ENCODE measurements at regions not wholly inside any gene's neighbourhood (a gene's known extent, or its start where the extent isn't known, plus 50 kb on each side); places are given as distances from the start of the nearest gene placed in this dataset.

GRCh38 chr5:125033602-125034001 lies 287.2 kb upstream of the ZNF608 start:
- H3K4me3 ChIP-seq: no peak overlapping the region
- TF ChIP-seq EZH2 (IDR thresholded peaks at IDR 0.05): no peak
- TF ChIP-seq EZH2phosphoT487 (IDR thresholded peaks at IDR 0.05): no peak
- no peak for TF ChIP-seq CTCF (IDR thresholded peaks at IDR 0.05)
- H4K20me1 ChIP-seq (ENCODE audit: low read depth): no peaks in the 10 kb centered on the region
- Mint-ChIP-seq H3K4me1 (peaks cover 18% of the 10 kb centered on the region), H3K27me3 (ENCODE audit: insufficient read depth, low read depth) (peaks cover 9% of the 10 kb centered on the region), H3K9me3 (peaks cover 15% of the 10 kb centered on the region), H3K27ac (no peak overlapping the region), H3K4me3 (no peak overlapping the region), H3K36me3 (peaks cover 12% of the 10 kb centered on the region)
- no peaks in the 10 kb centered on the region for H3K36me3 ChIP-seq
- H3K27me3 ChIP-seq: no peaks in the 10 kb centered on the region
- no peaks in the 10 kb centered on the region for H3K9me3 ChIP-seq (ENCODE audit: low read depth)
- no peak overlapping the region for H3K9ac ChIP-seq
- no peak for DNase-seq (ENCODE audit: low spot score)
- no peaks in the 10 kb centered on the region for H3F3A ChIP-seq (ENCODE audit: low read depth)
- H2AFZ ChIP-seq (replicated peaks): no peak overlapping the region
- H3K4me1 ChIP-seq: no peaks in the 10 kb centered on the region
- no peak overlapping the region for H3K4me2 ChIP-seq
- no peak overlapping the region for H3K27ac ChIP-seq
- no peaks in the 10 kb centered on the region for H3K79me2 ChIP-seq (ENCODE audit: low read depth)

DNA sequence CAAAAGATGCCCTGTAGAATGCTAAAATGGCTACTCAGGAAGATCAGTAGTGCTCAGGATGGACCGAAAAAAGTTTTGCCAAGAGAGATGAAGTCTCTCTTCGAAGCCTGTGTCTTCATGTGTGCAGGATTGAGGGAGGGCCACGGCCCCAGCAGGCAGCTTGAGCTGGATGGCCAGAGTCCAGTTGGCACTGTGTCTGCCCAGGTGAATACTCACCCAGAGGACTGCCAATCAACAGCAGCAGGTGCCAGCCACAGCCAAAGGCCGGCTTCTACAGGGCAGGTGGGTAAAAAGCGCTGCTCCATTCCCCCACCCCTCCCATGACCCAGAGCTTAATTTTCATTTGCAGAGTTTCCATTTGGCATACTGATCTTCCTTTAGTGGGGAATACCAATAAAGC lies 287.9 kb upstream of the ZNF608 start:
- Histone ChIP-seq H3K36me3 (no peaks in the 10 kb centered on the region), H3K4me2 (no peak overlapping the region), H3K27me3 (no peaks in the 10 kb centered on the region), H3F3A (ENCODE audit: low read depth) (no peaks in the 10 kb centered on the region), H3K9me3 (ENCODE audit: low read depth) (no peaks in the 10 kb centered on the region), H3K9ac (no peak overlapping the region), H3K27ac (no peak overlapping the region), H4K20me1 (ENCODE audit: low read depth) (no peaks in the 10 kb centered on the region), H2AFZ (replicated peaks) (no peak overlapping the region), H3K4me1 (no peaks in the 10 kb centered on the region), H3K79me2 (ENCODE audit: low read depth) (no peaks in the 10 kb centered on the region), H3K4me3 (no peak overlapping the region)
- H3K9me3 Mint-ChIP-seq: peaks cover 14% of the 10 kb centered on the region
- H3K4me3 Mint-ChIP-seq: no peak overlapping the region
- peaks cover 12% of the 10 kb centered on the region for H3K36me3 Mint-ChIP-seq
- peaks cover 9% of the 10 kb centered on the region for H3K27me3 Mint-ChIP-seq (ENCODE audit: insufficient read depth, low read depth)
- peaks cover 18% of the 10 kb centered on the region for H3K4me1 Mint-ChIP-seq
- no peak for TF ChIP-seq EZH2 (IDR thresholded peaks at IDR 0.05)
- TF ChIP-seq EZH2phosphoT487 (IDR thresholded peaks at IDR 0.05): no peak
- TF ChIP-seq CTCF (IDR thresholded peaks at IDR 0.05): no peak
- H3K27ac Mint-ChIP-seq: no peak overlapping the region
- no peak for DNase-seq (ENCODE audit: low spot score)

DNA sequence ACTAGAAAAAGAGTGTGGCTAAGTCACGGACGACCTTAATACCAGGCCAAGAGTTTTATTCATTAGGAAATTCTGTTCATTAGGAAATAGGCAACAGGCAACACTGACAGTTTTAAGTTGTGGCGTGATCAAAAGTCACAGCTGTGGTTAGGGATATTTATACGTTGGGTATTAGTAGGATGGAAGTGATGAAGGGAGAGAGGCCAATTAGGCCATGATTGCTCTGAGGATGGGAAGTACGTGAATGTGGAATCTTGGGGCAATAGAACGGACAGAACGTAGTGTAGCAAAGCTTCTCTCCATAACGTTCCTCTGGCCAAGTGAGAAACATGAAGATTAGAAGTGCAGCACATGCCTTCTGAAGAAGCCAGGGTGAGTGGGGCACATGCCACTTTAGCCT lies 290.1 kb upstream of the ZNF608 start:
- Histone ChIP-seq H3K4me2 (no peak overlapping the region), H2AFZ (replicated peaks) (no peak overlapping the region), H3F3A (ENCODE audit: low read depth) (no peaks in the 10 kb centered on the region), H3K4me3 (no peak overlapping the region), H3K27ac (no peak overlapping the region), H3K36me3 (no peaks in the 10 kb centered on the region), H3K9ac (no peak overlapping the region), H3K4me1 (peaks cover 1% of the 10 kb centered on the region), H3K79me2 (ENCODE audit: low read depth) (no peaks in the 10 kb centered on the region), H3K27me3 (no peaks in the 10 kb centered on the region), H3K9me3 (ENCODE audit: low read depth) (no peaks in the 10 kb centered on the region), H4K20me1 (ENCODE audit: low read depth) (no peaks in the 10 kb centered on the region)
- H3K27ac Mint-ChIP-seq: no peak overlapping the region
- H3K36me3 Mint-ChIP-seq: peaks cover 7% of the 10 kb centered on the region
- TF ChIP-seq CTCF (IDR thresholded peaks at IDR 0.05) (no peak), EZH2 (IDR thresholded peaks at IDR 0.05) (no peak), EZH2phosphoT487 (IDR thresholded peaks at IDR 0.05) (no peak)
- H3K27me3 Mint-ChIP-seq (ENCODE audit: insufficient read depth, low read depth): peaks cover 6% of the 10 kb centered on the region
- H3K9me3 Mint-ChIP-seq: peaks cover 8% of the 10 kb centered on the region
- H3K4me1 Mint-ChIP-seq: peaks cover 20% of the 10 kb centered on the region
- no peak overlapping the region for H3K4me3 Mint-ChIP-seq
- no peak for DNase-seq (ENCODE audit: low spot score)
